Activated CD4-positive, alpha-beta T cell treated with anti-CD3 and anti-CD28 coated beads, Interleukin-2, amount 50 U/mL, for 16 hours (primary cell): ENCODE measurements at regions not wholly inside any gene's neighbourhood (a gene's known extent, or its start where the extent isn't known, plus 50 kb on each side); places are given as distances from the start of the nearest gene placed in this dataset.

Experiments used
- DNase-seq: peaks from one replicate; pipeline ENCODE4 v3.0.0-alpha.2; 2020

DNA sequence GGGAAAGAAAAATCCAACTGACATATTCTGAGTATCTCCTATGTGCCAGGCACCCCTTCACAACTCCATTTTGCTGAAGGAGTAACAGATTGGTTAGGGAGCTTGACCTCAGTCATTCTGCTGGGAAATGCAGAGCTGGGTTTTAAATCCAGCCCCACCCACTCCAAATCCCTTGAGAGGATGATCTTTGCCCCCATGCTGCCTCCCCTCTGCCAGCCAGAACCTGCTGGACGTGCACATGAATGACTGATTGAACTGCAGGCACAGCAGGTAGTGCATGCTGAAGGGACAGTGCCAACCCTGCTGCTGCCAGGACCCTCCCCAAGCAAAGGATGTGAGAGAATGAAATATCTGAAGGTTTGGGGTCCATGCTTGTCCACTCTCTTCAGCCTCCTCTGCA is 340.9 kb downstream of the BUD13 start:
- DNase-seq, result no peak

- DNase-seq, result no peak
Measured at GRCh38 chr11:116428638-116428975, 344.2 kb downstream of the BUD13 start.

GRCh38 chr11:116427903-116428637 is 344.7 kb downstream of the BUD13 start:
- DNase-seq, result no peak

DNA sequence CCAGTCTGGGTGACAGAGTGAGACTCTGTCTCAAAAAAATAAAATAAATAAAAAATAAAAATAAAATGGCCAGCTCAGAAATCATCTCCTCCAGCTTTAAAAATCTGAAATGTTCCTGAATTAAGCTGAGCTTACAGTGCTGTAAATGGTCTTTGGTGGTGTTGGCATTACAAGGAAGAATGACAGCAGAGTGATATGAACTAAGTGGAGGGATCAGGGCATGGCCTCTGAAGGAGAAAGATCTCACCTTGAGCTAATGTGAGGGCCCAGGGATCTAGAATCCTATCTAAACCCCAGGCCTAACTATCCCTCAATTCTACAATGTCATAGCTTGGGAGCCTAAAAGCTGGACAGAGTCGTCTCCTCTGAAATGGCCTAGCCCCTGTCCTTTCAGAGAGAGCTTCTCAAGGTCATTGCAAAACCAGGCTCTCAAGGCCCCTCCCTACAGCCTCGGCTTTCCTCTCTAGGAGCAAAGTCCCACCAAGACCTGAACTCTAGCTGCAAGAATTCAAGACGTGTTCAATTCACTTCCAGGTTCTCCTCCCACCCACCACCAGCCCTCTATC is 345.4 kb downstream of the BUD13 start:
- no peak for DNase-seq

GRCh38 chr11:116426761-116427160 is 346.0 kb downstream of the BUD13 start:
- DNase-seq, result no peak

- DNase-seq, result no peak
Measured at GRCh38 chr11:116424615-116425261, 348.0 kb downstream of the BUD13 start.

- no peak for DNase-seq
Measured at GRCh38 chr11:116422956-116423600, 349.7 kb downstream of the BUD13 start.

DNA sequence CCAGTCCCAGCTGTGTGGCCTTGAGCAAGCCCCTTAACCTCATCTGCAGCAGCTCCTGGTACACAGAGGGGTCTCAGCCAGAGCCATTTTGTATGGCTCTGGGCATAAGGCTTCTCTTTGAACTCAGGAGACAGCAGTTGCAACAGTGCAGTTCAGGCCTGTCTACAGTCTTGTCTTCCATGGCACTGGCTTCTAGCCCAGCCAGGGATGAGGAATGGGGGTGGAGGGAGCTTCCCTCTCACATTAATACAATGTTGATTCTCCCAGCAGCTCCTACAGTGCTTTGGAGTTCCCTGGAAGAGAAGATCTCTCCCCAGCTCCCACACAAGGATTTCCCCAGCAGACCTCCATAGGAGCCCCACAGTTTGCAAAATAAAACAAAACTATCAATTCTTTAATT is 350.2 kb downstream of the BUD13 start:
- DNase-seq, result no peak

GRCh38 chr11:116421529-116422185 is 351.1 kb downstream of the BUD13 start:
- DNase-seq, result no peak

DNA sequence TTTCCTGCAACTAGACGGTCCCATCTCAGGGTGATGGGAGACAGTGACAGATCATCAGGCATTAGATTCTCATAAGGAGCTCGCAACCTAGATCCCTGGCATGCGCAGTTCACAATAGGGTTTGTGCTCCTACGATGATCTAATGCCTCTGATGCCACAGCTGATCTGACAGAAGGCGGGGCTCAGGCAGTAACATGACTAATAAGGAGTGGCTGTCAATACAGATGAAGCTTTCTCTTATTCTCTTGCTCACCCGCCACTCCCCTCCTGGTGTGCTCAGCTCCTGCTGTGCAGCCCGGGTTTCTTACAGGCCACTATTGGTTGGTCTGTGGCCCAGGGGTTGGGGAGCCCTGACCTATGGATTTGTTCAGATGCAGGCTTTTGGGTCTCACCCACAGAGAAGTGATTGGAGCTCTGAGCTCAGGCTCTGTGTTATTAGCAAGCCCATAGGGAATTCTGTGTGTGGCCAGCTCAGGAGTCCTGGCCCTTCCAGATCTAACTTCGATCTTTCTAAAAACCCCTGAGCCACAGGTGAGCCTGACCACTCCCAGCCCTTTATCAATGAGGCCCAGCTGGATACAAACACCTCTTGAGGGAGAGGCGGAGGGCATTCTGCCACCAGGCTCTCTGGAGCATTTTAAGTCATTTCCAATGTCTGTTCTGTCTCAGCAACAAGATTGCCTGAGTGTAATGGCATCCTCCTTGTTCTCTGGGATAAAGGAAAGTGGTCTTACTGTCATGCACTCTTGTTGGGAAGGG is 351.8 kb downstream of the BUD13 start:
- DNase-seq, result no peak

DNA sequence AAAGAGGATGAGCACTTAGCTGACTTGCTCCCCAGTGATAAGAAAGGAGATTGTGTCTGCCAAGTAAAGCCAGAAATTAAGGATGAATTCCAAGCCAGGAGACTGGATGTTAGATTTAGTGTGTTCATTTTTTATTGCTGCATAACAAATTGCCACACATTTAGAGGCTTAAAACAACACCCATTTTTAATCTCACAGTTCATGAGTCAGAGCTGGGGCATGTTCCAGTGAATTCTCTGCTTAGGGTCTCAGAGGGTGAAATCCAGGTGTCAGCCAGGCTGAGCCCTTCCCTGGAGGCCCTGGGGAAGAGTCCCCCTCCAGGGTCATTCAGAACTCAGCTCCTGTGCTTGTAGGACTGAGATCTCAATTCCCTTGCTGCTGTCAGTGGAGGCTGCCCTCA is 352.8 kb downstream of the BUD13 start:
- DNase-seq, result no peak

DNA sequence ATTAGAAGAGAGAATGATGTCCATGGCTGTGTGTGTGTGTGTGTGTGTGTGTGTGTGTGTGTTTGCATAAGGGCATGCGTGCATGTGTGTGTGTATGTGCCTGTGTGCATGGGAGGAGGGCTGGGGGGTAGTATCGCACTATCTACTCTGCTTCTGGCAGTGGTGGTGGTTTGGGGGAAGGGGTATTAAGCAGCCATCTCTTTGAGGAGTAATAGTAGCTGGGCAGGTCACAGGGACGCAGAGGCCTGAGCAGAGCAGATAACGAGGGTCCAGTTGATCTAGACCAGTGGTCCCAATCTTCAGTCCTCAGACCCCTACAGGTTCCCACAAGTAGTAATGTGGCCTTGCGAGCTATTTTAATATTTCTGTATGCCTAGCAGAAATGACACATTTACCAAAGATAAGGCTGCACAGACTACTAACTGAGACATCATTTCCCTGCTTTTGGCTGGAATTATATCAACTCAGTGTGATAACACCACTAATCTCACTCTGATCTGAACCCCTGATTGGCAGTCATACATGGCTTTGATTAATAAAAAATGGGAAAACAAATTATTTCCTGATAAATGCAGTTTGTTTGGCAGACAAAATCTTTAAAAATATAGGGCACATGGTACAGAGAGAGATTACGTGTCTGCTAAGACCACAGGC is 354.3 kb downstream of the BUD13 start:
- no peak for DNase-seq

- DNase-seq, result no peak
Measured at GRCh38 chr11:116416852-116417251, 355.9 kb downstream of the BUD13 start.

- DNase-seq, result no peak
Measured at GRCh38 chr11:116415095-116415494, 357.7 kb downstream of the BUD13 start.

DNA sequence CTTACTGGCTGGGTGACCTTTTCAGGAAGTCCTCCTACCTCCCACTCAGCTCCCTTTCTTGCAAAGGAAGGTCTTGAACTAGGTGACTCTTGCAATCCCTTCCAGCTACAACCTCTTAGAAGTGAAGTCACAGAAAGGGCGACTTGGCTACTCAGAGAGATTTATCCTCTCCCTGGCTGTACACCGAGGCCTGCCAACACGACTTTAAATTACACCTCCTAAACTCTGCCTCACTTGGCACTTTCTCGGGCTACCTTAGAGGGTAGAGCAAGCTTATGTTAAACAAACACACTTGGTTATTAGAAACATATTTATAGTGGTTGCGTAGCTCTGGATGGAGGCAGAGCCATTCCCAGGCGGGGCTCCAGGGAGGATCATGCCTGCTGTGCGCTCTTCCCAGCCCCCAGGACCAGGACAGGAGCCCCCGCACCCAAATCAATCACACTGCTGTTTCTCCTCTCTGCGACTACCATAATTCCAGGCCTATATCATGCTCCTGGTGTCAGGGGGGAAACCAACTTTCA is 358.4 kb downstream of the BUD13 start:
- no peak for DNase-seq

DNA sequence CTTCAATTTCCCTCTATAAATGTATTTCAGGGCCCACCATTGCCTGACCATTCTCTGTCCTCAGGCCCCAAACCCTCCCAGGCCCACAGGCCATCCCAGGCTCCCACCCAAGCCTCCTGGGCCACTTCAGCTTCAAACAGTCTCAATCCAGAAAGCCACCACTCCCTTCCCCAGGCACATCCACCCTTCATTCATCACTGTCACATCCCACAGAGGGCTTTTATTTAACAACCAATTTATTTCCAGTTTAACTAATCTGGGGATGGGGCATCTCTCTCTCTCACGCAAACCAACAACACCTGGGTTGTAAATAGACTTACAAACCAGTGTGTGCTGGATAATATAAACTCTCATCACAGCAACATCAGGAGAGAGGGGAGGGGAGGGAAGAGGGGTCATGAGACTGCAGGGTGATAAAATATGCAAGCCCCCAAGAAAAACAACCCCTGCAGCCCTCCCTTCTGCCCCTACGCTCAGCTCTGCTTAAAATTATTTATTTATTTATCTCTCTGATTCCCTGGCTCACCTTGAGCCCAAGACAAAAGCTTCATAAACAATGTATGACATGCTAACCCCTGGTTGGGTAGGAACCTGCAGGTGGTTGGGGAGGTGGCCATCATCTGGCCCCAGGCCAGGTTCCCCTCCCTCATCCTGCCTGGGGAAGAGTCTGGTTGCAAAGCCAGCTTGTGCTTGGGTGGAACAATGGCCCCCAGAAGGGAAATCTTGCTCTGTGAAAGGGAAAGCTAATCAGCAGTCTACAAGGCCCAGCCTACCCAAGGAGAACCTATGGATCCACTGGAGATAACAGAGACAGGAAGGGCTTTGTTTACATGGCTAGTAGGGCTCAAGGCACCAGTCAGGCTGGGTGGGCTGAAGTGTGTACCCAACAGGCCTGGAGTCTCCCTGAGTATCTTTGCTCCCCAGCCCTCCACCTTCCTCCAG is 359.2 kb downstream of the BUD13 start:
- no peak for DNase-seq

DNA sequence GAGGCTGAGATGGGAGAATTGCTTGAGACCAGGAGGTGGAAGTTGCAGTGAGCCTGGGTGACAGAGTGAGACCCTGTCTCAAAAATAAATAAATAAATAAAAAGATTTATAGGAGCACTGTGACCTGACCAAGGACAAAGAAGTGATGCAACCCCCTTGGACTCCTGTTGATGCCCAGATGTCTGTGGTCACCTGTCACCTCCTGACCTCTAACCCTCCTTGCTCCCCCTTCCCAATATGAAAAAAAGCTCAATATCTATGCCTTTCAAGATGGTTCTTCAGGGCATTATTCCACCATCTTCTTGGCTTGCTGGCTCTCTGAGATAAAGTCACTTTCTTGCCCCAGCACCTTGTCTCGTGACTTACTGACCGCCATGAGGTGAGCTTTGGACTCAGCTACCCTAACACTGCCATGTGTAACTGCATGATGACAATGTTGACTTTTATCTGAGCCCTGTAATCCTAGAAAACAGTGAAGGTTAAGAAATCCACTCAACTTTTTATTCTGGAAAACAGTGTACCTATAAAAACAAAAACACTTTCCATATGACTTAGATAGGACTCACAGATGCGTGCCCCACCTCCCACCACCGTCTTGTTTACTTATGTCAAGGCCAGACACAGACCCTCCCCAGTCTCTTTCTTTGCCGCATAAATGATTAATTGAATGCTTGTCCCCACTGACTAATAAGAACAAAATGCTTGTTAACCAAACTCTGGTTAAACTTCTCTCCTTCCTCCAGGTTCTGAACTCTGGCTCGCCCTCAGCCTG is 360.5 kb downstream of the BUD13 start:
- no peak for DNase-seq

DNA sequence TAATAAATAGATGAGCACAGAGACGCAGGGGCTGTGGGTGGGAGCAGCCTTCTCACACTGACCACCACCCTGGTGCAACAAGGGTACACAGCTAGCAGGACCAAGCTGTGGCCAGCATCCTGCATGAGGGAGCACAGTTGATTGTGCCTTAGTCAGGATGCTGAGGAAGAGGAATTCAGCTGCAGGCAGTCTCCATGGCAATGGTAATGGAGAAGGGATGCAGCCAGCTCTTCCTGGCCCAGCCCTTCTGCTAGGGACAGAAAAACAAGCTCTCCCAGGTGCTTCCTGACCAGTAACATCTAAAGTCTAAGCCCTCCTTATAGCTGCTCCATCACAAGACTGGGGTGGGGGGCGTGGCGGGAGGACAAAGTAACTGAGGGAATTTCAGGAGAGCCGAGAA is 363.5 kb downstream of the BUD13 start:
- no peak for DNase-seq

GRCh38 chr11:116406042-116406441 is 366.7 kb downstream of the BUD13 start:
- no peak for DNase-seq

GRCh38 chr11:116404462-116404798 is 368.4 kb downstream of the BUD13 start:
- DNase-seq, result no peak
